ENCODE measurements at regions not wholly inside any gene's neighbourhood (a gene's known extent, or its start where the extent isn't known, plus 50 kb on each side); places are given as distances from the start of the nearest gene placed in this dataset.
"Not testable (repeated sequence)": the region's sequence is repeated elsewhere in the genome, so short reads cannot be mapped to it uniquely, and the experiment has no call there.

- not testable (repeated sequence) for TF ChIP-seq POLR2A, CTCF (IDR thresholded peaks at IDR 0.05)
These were observed 2806.6 kb downstream of the RPIA start for GRCh38 chr2:91498065-91498449.

Data from adrenal gland (tissue), 5 donors.